K562 (cell line): ENCODE measurements at regions not wholly inside any gene's neighbourhood (a gene's known extent, or its start where the extent isn't known, plus 50 kb on each side); places are given as distances from the start of the nearest gene placed in this dataset.

ENCODE experiments used
- ARID3B ChIP-seq: fragments of 250-450 bp; sonication (Bioruptor Pico); IDR thresholded peaks from 2 replicates; pipeline ENCODE4 v1.4.0; 2020; ENCODE audit warnings: borderline replicate concordance
- HNRNPH1 ChIP-seq: fragments of 200-400 bp; formaldehyde crosslinking; optimal IDR thresholded peaks from 2 replicates; pipeline ENCODE3; 2017; ENCODE audit warnings: low read depth, mild to moderate bottlenecking, low read length, moderate library complexity
- MAFF ChIP-seq: IDR thresholded peaks from 2 replicates; pipeline ENCODE4 v1.6.1; 2012; ENCODE audit warnings: low read length, improper control_type of control experiment
- STAT6 ChIP-seq: sonication (generic); formaldehyde crosslinking; IDR thresholded peaks from 2 replicates; pipeline ENCODE4 v1.8.1; 2023; ENCODE audit warnings: mild to moderate bottlenecking, missing genetic modification reagents
- THRB ChIP-seq: fragments of 450-650 bp; formaldehyde crosslinking; conservative IDR thresholded peaks from 2 replicates; pipeline ENCODE4 v1.4.0; 2022; ENCODE audit warnings: mild to moderate bottlenecking, missing genetic modification characterization
- ZNF175 ChIP-seq: fragments of 200-800 bp; sonication (Bioruptor generic); IDR thresholded peaks from 2 replicates; pipeline ENCODE4 v1.6.1; 2016; ENCODE audit warnings: low read depth, mild to moderate bottlenecking, missing genetic modification characterization, missing compliant biosample characterization
- ZNF354B ChIP-seq: fragments of 250-450 bp; sonication (Bioruptor Pico); IDR thresholded peaks from 2 replicates; pipeline ENCODE4 v1.4.0; 2020

GRCh38 chr5:93206203-93206602 lies 374.8 kb downstream of the NR2F1-AS1 start (continued):
- TF ChIP-seq STAT6 (CRISPR knock-in tag) (no peak), ZNF354B (CRISPR knock-in tag) (no peak), HNRNPH1 (no peak), ZNF175 (CRISPR knock-in tag) (no peak), MAFF (no peak), ARID3B (CRISPR knock-in tag) (no peak), THRB (CRISPR knock-in tag) (no peak)
